OCI-LY7 (cell line): ENCODE measurements at regions not wholly inside any gene's neighbourhood (a gene's known extent, or its start where the extent isn't known, plus 50 kb on each side); places are given as distances from the start of the nearest gene placed in this dataset.

ENCODE experiments used
- CTCF ChIP-seq: fragments of 200-600 bp; sonication (generic); conservative IDR thresholded peaks from 2 replicates; pipeline ENCODE4 v1.5.1; 2014; ENCODE audit warnings: mild to moderate bottlenecking, antibody characterized with exemption, low read length, moderate library complexity, mixed read lengths
- EZH2phosphoT487 ChIP-seq: fragments of 200-600 bp; sonication (generic); IDR thresholded peaks from 2 replicates; pipeline ENCODE4 v1.6.1; 2018; ENCODE audit warnings: low read depth, borderline replicate concordance, mild to moderate bottlenecking, mixed run types, antibody characterized with exemption, low read length, moderate library complexity, mixed read lengths

GRCh38 chr2:81483254-81483653 is 1178.7 kb upstream of the LRRTM1 start:
- no peak for TF ChIP-seq CTCF
- no peak for TF ChIP-seq EZH2phosphoT487
